Right atrium auricular region (tissue), 2 donors: ENCODE measurements at regions not wholly inside any gene's neighbourhood (a gene's known extent, or its start where the extent isn't known, plus 50 kb on each side); places are given as distances from the start of the nearest gene placed in this dataset.

Experiments used
- DNase-seq: peaks from one replicate; pipeline ENCODE4 v3.0.0-alpha.2; 2019; ENCODE audit warnings: low spot score
- H3K27ac ChIP-seq, 2 donors: fragments of 200-600 bp; sonication (generic); 1 replicate in 1 of 2; 2 replicates in 1 of 2; pipeline ENCODE4 v1.5.1; 2016 to 2019
- H3K27me3 ChIP-seq, 2 donors: fragments of 200-600 bp; sonication (generic); one replicate each; pipeline versions ENCODE4 v1.5.1 to v1.6.0; 2017 to 2019
- H3K36me3 ChIP-seq: fragments of 200-600 bp; sonication (generic); one replicate; pipeline ENCODE4 v1.5.1; 2016
- H3K4me1 ChIP-seq, 2 donors: fragments of 200-600 bp; sonication (generic); one replicate each; pipeline versions ENCODE4 v1.5.1 to v1.6.0; 2017 to 2019
- H3K4me3 ChIP-seq, 2 donors: fragments of 200-600 bp; sonication (generic); 1 replicate in 1 of 2; 2 replicates in 1 of 2; pipeline ENCODE4 v1.5.1; 2017 to 2019; ENCODE audit warnings: mild to moderate bottlenecking in 1 of 2, moderate library complexity in 1 of 2
- H3K9me3 ChIP-seq, 2 donors: fragments of 200-600 bp; sonication (generic); one replicate each; pipeline ENCODE4 v1.5.1; 2019
- TF ChIP-seq, protein P1 (sequence below), 2 donors: fragments of 200-600 bp; sonication (generic); IDR thresholded peaks; one replicate each; pipeline ENCODE4 v1.5.1; 2019; ENCODE audit warnings: antibody characterized with exemption in 2 of 2

DNA sequence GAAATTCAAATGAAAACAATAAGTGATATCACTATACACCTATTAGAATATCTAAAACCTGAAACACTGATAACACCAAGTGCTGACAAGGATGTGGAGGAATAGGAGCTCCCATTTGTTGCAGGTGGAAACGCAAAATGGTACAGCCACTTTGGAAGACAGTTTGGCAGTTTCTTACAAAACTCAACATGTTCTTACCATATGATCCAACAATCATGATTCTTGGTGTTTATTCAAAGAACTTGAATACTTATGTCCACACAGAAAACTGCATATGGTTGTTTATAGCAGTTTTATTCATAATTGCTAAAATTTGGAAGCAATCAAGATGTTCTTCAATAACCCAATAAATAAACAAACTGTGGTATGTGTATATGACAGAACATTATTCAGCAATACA, 107.9 kb downstream of the FHDC1 start:
- no peak overlapping the region for H3K4me3 ChIP-seq

DNA sequence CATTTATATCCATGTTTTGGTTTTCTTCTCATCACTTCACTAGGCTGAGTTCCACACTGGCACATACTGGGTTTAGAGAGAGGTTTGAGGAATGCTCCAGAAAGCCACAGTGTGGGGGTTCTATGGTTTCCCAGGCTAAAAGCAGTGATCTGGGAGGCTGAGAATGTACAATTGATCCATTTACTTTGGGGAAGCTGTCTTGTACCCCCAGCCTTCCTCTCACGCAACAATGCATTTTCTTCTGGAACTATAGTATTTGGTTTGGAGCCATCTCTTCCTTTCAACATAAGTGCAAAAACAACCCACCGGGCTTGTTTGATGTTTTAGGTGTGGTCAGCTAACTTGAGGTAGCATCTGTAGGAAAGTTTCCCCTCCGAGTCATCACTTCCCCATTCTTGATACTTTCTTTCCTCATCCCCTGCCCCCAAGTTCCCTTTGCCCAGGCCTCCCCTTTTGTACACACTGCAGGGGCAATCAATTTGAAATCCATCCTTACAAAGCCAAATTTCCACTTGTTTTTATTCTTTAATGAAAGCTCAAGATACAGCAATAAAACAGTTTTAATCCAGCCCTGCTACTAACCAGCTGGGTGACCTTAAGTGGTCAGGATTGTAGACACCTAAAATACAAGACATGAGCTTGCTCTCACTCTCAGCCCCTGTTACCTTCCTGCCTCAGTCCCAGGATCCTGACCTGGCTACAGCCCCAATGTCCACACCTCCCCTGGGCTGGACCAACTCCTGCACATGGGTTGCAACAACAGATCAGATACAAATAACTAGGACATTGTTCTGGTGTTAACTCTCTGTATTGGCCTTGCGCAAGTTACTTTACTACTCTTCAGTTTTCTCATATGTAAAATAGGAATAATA, 109.2 kb downstream of the FHDC1 start:
- Histone ChIP-seq H3K4me1 (no peaks in the 10 kb centered on the region), H3K9me3 (peaks cover 0 to 8% of the 10 kb centered on the region in 2 donors), H3K4me3 (no peak overlapping the region), H3K27ac (no peak overlapping the region), H3K27me3 (no peaks in the 10 kb centered on the region), H3K36me3 (no peaks in the 10 kb centered on the region)
- TF ChIP-seq, protein P1, sequence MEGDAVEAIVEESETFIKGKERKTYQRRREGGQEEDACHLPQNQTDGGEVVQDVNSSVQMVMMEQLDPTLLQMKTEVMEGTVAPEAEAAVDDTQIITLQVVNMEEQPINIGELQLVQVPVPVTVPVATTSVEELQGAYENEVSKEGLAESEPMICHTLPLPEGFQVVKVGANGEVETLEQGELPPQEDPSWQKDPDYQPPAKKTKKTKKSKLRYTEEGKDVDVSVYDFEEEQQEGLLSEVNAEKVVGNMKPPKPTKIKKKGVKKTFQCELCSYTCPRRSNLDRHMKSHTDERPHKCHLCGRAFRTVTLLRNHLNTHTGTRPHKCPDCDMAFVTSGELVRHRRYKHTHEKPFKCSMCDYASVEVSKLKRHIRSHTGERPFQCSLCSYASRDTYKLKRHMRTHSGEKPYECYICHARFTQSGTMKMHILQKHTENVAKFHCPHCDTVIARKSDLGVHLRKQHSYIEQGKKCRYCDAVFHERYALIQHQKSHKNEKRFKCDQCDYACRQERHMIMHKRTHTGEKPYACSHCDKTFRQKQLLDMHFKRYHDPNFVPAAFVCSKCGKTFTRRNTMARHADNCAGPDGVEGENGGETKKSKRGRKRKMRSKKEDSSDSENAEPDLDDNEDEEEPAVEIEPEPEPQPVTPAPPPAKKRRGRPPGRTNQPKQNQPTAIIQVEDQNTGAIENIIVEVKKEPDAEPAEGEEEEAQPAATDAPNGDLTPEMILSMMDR (IDR thresholded peaks at IDR 0.05): no peak
- DNase-seq: no peak

More for the DNA sequence above, 107.9 kb downstream of the FHDC1 start:
- TF ChIP-seq, protein P1 (IDR thresholded peaks at IDR 0.05): no peak
- H3K9me3 ChIP-seq: peaks cover 0 to 11% of the 10 kb centered on the region in 2 donors
- no peaks in the 10 kb centered on the region for H3K27me3 ChIP-seq
- DNase-seq: no peak
- no peak overlapping the region for H3K27ac ChIP-seq
- H3K36me3 ChIP-seq: no peaks in the 10 kb centered on the region
- H3K4me1 ChIP-seq: no peaks in the 10 kb centered on the region

DNA sequence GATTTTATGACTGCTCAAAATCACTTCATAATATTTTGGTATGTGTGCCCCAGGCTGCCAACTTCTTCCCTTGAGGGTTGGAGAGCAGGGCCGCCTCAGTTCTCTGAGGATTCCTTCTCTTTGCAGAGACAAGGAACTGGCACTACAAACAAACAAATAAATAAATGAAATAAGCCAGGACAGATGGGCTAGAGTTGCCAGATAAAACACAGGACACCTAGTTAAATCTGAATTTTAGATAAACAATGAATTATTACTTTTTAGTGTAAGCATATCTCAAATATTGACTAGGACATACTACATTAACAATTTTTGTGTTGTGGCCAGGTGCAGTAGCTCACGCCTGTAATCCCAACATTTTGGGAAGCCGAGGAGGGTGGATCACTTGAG, 122.5 kb downstream of the FHDC1 start:
- TF ChIP-seq, protein P1 (IDR thresholded peaks at IDR 0.05): no peak
- no peaks in the 10 kb centered on the region for H3K27me3 ChIP-seq

DNA sequence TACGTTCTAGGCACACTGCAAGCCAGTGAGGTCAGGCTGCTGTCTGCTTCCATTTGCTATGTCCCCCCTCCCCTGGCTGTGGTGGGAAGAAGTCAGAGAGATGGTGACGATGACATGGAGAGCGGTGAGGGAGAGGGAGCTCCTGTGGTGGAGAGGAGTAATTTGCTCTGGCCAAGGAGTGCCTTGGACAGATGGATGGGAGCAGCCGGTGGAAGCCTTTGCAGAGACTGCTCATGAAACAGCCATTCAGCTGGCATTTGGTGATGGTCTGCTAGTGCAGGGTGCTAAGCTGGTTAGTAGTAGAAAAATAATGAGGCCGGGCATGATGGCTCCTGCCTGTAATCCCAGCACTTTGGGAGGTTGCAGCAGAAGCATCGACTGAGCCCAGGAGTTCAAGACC, 124.1 kb downstream of the FHDC1 start:
- TF ChIP-seq, protein P1 (IDR thresholded peaks at IDR 0.05): no peak
- no peak overlapping the region for H3K4me3 ChIP-seq
- no peaks in the 10 kb centered on the region for H3K36me3 ChIP-seq
- H3K27me3 ChIP-seq: no peaks in the 10 kb centered on the region
- no peaks in the 10 kb centered on the region for H3K9me3 ChIP-seq
- H3K4me1 ChIP-seq: no peaks in the 10 kb centered on the region
- DNase-seq: no peak
- no peak overlapping the region for H3K27ac ChIP-seq

More for the DNA sequence above, 122.5 kb downstream of the FHDC1 start:
- Histone ChIP-seq H3K9me3 (no peaks in the 10 kb centered on the region), H3K27ac (no peak overlapping the region), H3K4me3 (no peak overlapping the region), H3K4me1 (no peaks in the 10 kb centered on the region), H3K36me3 (no peaks in the 10 kb centered on the region)
- DNase-seq: no peak

DNA sequence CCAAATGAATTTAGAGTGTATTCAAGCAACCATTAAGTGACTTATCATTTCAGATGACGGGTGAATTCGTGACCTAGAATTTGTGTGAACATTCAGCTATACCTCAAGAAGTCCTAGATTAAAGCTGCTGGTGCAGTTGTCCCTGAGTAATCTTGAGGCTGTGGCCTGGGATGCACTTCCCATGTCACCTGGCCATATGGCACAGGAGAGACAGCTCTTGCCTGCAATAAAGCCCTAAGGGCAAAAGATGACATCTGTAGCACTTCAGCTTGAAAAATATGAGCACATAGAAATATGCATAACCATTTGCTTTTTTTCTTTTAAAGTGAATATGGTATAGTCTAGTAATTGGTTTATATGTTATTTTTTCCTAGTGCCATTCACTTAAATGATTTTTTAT, 125.8 kb downstream of the FHDC1 start:
- H3K4me3 ChIP-seq: no peak overlapping the region
- H3K4me1 ChIP-seq: no peaks in the 10 kb centered on the region
- TF ChIP-seq, protein P1 (IDR thresholded peaks at IDR 0.05): no peak
- no peaks in the 10 kb centered on the region for H3K9me3 ChIP-seq
- no peak overlapping the region for H3K27ac ChIP-seq
- H3K36me3 ChIP-seq: no peaks in the 10 kb centered on the region
- H3K27me3 ChIP-seq: no peaks in the 10 kb centered on the region
- no peak for DNase-seq
